Transverse colon (tissue), 4 donors: ENCODE measurements at regions not wholly inside any gene's neighbourhood (a gene's known extent, or its start where the extent isn't known, plus 50 kb on each side); places are given as distances from the start of the nearest gene placed in this dataset.
"Not testable (repeated sequence)": the region's sequence is repeated elsewhere in the genome, so short reads cannot be mapped to it uniquely, and the experiment has no call there.

Experiments used
- DNase-seq: peaks from one replicate; pipeline ENCODE4 v3.0.0-alpha.2; 2019
- H3K27ac ChIP-seq, 4 donors: fragments of 200-600 bp; sonication (generic); 2 replicates each; pipeline ENCODE4 v1.5.1; 2016 to 2018; ENCODE audit warnings: inconsistent platforms in 4 of 4
- H3K27me3 ChIP-seq: fragments of 200-600 bp; sonication (generic); 2 replicates; pipeline ENCODE4 v1.5.1; 2017; ENCODE audit warnings: inconsistent platforms
- H3K36me3 ChIP-seq, 4 donors: fragments of 200-600 bp; sonication (generic); 2 replicates each; pipeline ENCODE4 v1.5.1; 2017 to 2019; ENCODE audit warnings: inconsistent platforms in 4 of 4
- H3K4me1 ChIP-seq, 4 donors: fragments of 200-600 bp; sonication (generic); 2 replicates each; pipeline ENCODE4 v1.5.1; 2017 to 2020; ENCODE audit warnings: inconsistent platforms in 4 of 4
- H3K4me3 ChIP-seq, 4 donors: fragments of 200-600 bp; sonication (generic); 1 replicate in 1 of 4; 2 replicates in 3 of 4; pipeline versions ENCODE4 v1.5.1 to v1.6.1; 2017 to 2019; ENCODE audit warnings: inconsistent platforms in 4 of 4
- H3K9me3 ChIP-seq, 2 donors: fragments of 200-600 bp; sonication (generic); 2 replicates each; pipeline ENCODE4 v1.5.1; 2017 to 2019; ENCODE audit warnings: inconsistent platforms in 2 of 2
- EP300 ChIP-seq: sonication (generic); formaldehyde crosslinking; IDR thresholded peaks from one replicate; pipeline ENCODE4 v1.6.1; 2017; ENCODE audit warnings: antibody characterized with exemption, low read depth
- POLR2A ChIP-seq: fragments of 450-650 bp; IDR thresholded peaks from one replicate; pipeline ENCODE4 v1.6.1; 2016; ENCODE audit warnings: antibody characterized with exemption, mild to moderate bottlenecking, moderate library complexity
- POLR2AphosphoS5 ChIP-seq, 3 donors: sonication (generic); formaldehyde crosslinking; IDR thresholded peaks; one replicate each; pipeline ENCODE4 v1.6.1; 2016; ENCODE audit warnings: antibody characterized with exemption in 3 of 3
- WGBS, 2 donors: methylation state at CpG; one replicate each; pipeline ENCODE4 v1.1.5; 2018; ENCODE audit warnings: low coverage in 1 of 2; 5-methylcytosine and 5-hydroxymethylcytosine counted together
- in situ Hi-C, 4 donors: fragments of 200-750 bp; cut with MboI; loops; one replicate each; pipeline versions ENCODE4 v1.15.0 to v1.15.1; 2017; ENCODE audit warnings: low sequenced_read_pairs in 3 of 4, low pct_ligation_motif_present in 1 of 4, low pct_unique_long_range_greater_than_20kb in 1 of 4
- intact Hi-C: fragments of 100-400 bp; cut with DNase I; formaldehyde crosslinking; loops from one replicate; pipeline ENCODE4 v1.15.1; 2023; ENCODE audit warnings: low total_unique reads
- TF ChIP-seq, protein P1 (sequence below), 5 experiments: fragments of 200-600 bp in 3 of 5; fragments of 450-650 bp in 2 of 5; sonication (generic) in 3 of 5; IDR thresholded peaks; 1 replicate in 2 of 5; 2 replicates in 3 of 5; pipeline ENCODE4 v1.5.1; 2016 to 2017; ENCODE audit warnings: antibody characterized with exemption in 5 of 5, inconsistent platforms in 3 of 5, mild to moderate bottlenecking in 2 of 5, moderate library complexity in 1 of 5

DNA sequence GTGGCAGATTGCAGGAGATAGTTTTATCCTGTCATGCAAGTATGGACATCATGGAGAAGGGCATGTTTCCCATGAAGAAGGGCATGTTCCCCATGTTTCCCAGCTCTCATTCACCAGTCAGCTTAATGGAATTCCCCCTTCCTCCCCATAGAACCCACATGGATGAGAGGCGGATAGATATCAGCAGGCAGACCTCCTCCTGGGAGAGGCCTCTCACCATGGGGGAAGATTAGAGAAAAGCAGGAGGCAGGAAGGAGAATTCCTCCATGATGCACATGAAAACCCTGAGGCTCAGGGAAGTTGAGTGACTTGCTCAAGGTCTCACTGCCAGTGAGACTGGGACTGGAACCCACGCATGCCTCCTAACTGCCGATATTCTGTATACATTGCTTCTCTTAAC is 92.9 kb upstream of the FOXN3 start:
- Histone ChIP-seq H3K4me1 (peaks cover 0 to 2% (median 0%) of the 10 kb centered on the region in 4 donors), H3K9me3 (no peaks in the 10 kb centered on the region), H3K36me3 (no peaks in the 10 kb centered on the region), H3K4me3 (no peak overlapping the region), H3K27me3 (no peaks in the 10 kb centered on the region), H3K27ac (no peak overlapping the region)
- intact Hi-C loops (no loop called here), in situ Hi-C loops (no loop called here)
- 89 to 100% methylated on average over 1 to 3 of the region's 3 CpGs for WGBS, 2 donors
- TF ChIP-seq EP300 (no peak), POLR2AphosphoS5 (IDR thresholded peaks at IDR 0.05) (no peak)
- TF ChIP-seq, protein P1, sequence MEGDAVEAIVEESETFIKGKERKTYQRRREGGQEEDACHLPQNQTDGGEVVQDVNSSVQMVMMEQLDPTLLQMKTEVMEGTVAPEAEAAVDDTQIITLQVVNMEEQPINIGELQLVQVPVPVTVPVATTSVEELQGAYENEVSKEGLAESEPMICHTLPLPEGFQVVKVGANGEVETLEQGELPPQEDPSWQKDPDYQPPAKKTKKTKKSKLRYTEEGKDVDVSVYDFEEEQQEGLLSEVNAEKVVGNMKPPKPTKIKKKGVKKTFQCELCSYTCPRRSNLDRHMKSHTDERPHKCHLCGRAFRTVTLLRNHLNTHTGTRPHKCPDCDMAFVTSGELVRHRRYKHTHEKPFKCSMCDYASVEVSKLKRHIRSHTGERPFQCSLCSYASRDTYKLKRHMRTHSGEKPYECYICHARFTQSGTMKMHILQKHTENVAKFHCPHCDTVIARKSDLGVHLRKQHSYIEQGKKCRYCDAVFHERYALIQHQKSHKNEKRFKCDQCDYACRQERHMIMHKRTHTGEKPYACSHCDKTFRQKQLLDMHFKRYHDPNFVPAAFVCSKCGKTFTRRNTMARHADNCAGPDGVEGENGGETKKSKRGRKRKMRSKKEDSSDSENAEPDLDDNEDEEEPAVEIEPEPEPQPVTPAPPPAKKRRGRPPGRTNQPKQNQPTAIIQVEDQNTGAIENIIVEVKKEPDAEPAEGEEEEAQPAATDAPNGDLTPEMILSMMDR (IDR thresholded peaks at IDR 0.05), result no peak
- DNase-seq, result no peak

DNA sequence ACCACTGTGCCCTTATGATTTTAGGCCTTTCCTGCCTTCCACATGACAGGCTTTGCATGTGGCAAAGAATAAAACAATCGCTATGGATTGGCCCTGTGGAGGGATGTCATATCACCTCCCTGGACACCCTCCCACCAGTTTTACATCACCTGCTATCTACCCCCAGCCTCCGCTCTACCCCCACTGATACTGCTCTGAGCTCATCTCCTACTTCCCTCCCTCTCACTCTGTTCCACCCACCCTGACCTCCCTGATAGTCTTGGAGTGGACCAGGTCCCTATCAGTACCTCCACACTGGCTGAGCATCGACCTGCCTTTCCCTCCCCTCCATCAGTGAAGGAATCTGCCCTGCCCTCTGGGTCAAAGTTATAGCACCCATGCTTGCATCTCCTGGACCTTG is 91.8 kb upstream of the FOXN3 start:
- Histone ChIP-seq H3K4me1 (peaks cover 0 to 5% (median 0%) of the 10 kb centered on the region in 4 donors), H3K27ac (no peak overlapping the region), H3K36me3 (no peaks in the 10 kb centered on the region), H3K27me3 (no peaks in the 10 kb centered on the region), H3K9me3 (no peaks in the 10 kb centered on the region), H3K4me3 (no peak overlapping the region)
- in situ Hi-C loops (no loop called here), intact Hi-C loops (no loop called here)
- WGBS, 2 donors, result 91 to 93% methylated on average over 3 of the region's 3 CpGs
- DNase-seq, result no peak
- TF ChIP-seq POLR2A (no peak), EP300 (no peak)
- TF ChIP-seq, protein P1 (IDR thresholded peaks at IDR 0.05), result no peak

DNA sequence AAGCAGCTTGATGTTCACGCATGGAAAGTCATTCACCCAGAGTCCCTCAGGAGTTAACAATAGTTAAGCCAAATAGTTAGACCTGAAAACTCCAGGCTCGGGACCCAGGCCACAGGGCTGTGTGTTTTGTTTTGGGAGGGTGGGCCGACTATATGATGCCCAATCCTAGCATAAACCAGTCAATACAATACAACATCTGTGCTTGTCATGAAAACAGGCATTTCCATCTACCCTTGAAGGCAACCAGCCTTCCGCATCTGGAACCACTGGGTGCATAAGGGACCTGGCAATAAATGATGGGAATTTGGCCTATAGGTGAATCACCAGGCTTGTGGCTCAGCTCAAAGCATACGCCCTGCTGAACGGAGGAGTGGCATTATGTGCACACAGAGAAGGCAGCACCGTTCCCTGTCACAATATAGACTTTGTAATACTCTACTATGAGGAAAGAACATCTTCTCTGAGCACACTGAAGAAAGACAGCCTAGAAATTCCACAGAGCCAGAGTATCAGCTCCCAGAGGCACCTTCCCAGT is 91.0 kb upstream of the FOXN3 start:
- Histone ChIP-seq H3K27me3 (no peaks in the 10 kb centered on the region), H3K9me3 (no peaks in the 10 kb centered on the region), H3K36me3 (no peaks in the 10 kb centered on the region), H3K4me1 (peaks cover 0 to 8% (median 0%) of the 10 kb centered on the region in 4 donors), H3K27ac (no peak overlapping the region), H3K4me3 (no peak overlapping the region)
- intact Hi-C loops (no loop called here), in situ Hi-C loops (no loop called here)
- DNase-seq, result no peak
- TF ChIP-seq, protein P1 (IDR thresholded peaks at IDR 0.05), result no peak
- TF ChIP-seq POLR2A (no peak), EP300 (no peak), POLR2AphosphoS5 (IDR thresholded peaks at IDR 0.05) (no peak)
- WGBS, 2 donors, result 60 to 88% methylated on average over 7 of the region's 7 CpGs

DNA sequence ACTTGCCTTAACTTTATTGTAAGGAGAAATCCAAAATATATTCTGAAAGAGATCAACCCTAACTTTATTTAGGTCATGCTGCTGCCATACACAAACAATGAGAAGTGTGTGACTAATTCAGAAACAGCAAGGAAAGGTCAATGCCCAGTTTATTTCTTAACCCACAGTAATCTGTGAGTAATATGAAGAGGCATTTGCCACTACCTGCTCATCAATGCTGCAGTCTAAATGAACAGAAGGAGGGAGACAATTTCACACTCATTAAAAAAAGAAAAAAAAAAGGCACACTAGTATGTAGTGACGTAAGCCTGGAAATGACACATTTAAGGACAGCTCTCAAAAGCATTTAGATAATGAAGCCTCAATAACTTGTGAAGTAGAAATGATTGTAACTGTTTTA is 90.5 kb upstream of the FOXN3 start:
- Histone ChIP-seq H3K4me3 (no peak overlapping the region), H3K4me1 (peaks cover 0 to 8% (median 0%) of the 10 kb centered on the region in 4 donors), H3K36me3 (no peaks in the 10 kb centered on the region), H3K27me3 (no peaks in the 10 kb centered on the region), H3K27ac (no peak overlapping the region), H3K9me3 (no peaks in the 10 kb centered on the region)
- TF ChIP-seq POLR2AphosphoS5 (IDR thresholded peaks at IDR 0.05), result no peak
- TF ChIP-seq, protein P1 (IDR thresholded peaks at IDR 0.05), result no peak
- intact Hi-C loops, result no loop called here
- in situ Hi-C loops, result no loop called here
- 73 to 79% methylated on average over 1 of the region's 1 CpG for WGBS, 2 donors
- no peak for DNase-seq

DNA sequence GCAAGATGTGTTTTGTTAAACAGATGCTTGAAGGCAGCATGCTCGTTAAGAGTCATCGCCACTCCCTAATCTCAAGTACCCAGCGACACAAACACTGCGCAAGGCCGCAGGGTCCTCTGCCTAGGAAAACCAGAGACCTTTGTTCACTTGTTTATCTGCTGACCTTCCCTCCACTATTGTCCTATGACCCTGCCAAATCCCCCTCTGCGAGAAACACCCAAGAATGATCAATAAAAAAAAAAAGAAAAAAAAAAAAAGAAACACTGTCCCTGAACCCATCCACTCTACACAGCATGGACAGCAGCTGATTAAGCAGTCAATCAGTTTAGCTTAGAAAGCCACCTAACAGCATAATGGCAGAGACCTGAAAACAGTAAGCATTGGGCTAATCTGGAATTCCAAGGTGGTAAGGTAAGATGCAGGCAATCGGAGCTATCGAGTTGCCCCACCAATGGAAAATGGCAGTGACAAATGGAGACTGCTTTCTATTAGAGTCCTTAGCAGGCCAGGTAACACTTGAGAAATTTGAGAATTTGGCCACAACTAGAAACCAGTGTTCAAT is 89.9 kb upstream of the FOXN3 start:
- H3K27ac ChIP-seq, H3K9me3 ChIP-seq, H3K27me3 ChIP-seq, H3K4me1 ChIP-seq, DNase-seq, intact Hi-C loops, in situ Hi-C loops, H3K4me3 ChIP-seq, H3K36me3 ChIP-seq: not testable (repeated sequence)
- 92% methylated on average over 8 of the region's 8 CpGs; no CpG with 5 or more reads in 1 of the 2 donors for WGBS, 2 donors
